Sigmoid colon (tissue), 4 donors: ENCODE measurements at regions not wholly inside any gene's neighbourhood (a gene's known extent, or its start where the extent isn't known, plus 50 kb on each side); places are given as distances from the start of the nearest gene placed in this dataset.

Experiments used
- EP300 ChIP-seq, 4 donors: sonication (generic); formaldehyde crosslinking; IDR thresholded peaks; one replicate each; pipeline ENCODE4 v1.6.1; 2017; ENCODE audit warnings: antibody characterized with exemption in 4 of 4
- POLR2AphosphoS5 ChIP-seq, 4 donors: sonication (generic); formaldehyde crosslinking; IDR thresholded peaks; one replicate each; pipeline ENCODE4 v1.6.1; 2017; ENCODE audit warnings: antibody characterized with exemption in 4 of 4
- TF ChIP-seq, protein P1 (sequence below), 4 experiments: fragments of 450-650 bp in 3 of 4; fragments of 200-600 bp in 1 of 4; IDR thresholded peaks; one replicate each; pipeline ENCODE4 v1.5.1; 2016 to 2019; ENCODE audit warnings: antibody characterized with exemption in 4 of 4, mild to moderate bottlenecking in 3 of 4, moderate library complexity in 2 of 4

DNA sequence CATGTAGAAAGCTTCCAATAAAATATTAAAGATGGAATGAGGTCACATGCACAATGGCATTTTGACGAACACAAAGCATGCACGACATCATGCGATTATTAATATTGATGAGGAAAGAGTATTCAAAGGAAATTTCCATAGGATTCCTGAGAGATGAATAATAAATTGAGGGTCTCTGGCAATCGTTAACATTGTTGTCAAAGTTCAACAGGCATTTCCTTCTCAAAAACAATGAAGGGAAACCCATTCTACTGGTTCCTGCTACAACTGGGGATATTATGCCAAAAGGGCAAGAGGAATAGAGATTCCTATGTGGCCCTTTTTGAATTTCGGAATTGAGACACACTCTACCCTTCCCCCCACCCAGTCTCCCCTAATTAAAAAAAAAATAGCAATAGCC, 128.3 kb upstream of the NUDT7 start:
- TF ChIP-seq, protein P1, sequence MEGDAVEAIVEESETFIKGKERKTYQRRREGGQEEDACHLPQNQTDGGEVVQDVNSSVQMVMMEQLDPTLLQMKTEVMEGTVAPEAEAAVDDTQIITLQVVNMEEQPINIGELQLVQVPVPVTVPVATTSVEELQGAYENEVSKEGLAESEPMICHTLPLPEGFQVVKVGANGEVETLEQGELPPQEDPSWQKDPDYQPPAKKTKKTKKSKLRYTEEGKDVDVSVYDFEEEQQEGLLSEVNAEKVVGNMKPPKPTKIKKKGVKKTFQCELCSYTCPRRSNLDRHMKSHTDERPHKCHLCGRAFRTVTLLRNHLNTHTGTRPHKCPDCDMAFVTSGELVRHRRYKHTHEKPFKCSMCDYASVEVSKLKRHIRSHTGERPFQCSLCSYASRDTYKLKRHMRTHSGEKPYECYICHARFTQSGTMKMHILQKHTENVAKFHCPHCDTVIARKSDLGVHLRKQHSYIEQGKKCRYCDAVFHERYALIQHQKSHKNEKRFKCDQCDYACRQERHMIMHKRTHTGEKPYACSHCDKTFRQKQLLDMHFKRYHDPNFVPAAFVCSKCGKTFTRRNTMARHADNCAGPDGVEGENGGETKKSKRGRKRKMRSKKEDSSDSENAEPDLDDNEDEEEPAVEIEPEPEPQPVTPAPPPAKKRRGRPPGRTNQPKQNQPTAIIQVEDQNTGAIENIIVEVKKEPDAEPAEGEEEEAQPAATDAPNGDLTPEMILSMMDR (IDR thresholded peaks at IDR 0.05): no peak
- TF ChIP-seq POLR2AphosphoS5 (IDR thresholded peaks at IDR 0.05): no peak
- TF ChIP-seq EP300 (IDR thresholded peaks at IDR 0.05): no peak
